Calu3 (cell line): ENCODE measurements at regions not wholly inside any gene's neighbourhood (a gene's known extent, or its start where the extent isn't known, plus 50 kb on each side); places are given as distances from the start of the nearest gene placed in this dataset.

ENCODE experiments used
- BruUV-seq: library from RNA; stranded (reverse); fragments of 400-500 nt; replicated peaks from 2 replicates; lab custom pipeline; 2021; lab: Mats Ljungman, UMichigan
- CTCF ChIA-PET: fragments of 300-600 bp; sonication (Branson Sonifier 250); formaldehyde crosslinking; loops from one replicate; lab custom pipeline; 2022; ENCODE audit warnings: antibody characterized with exemption; lab: Charles Lee
- DNase-seq: peaks from one replicate; pipeline ENCODE4 v3.0.0; 2022
- H3K27ac Mint-ChIP-seq: one replicate; pipeline ENCODE4 v1.8.0; 2022; ENCODE audit warnings: mixed read lengths; ENCODE audit not compliant: unreplicated experiment
- H3K27me3 Mint-ChIP-seq: one replicate; pipeline ENCODE4 v1.8.0; 2022; ENCODE audit warnings: mixed read lengths; ENCODE audit not compliant: unreplicated experiment
- H3K36me3 Mint-ChIP-seq: one replicate; pipeline ENCODE4 v1.8.0; 2022; ENCODE audit warnings: mild to moderate bottlenecking, moderate library complexity, mixed read lengths; ENCODE audit not compliant: insufficient read depth, unreplicated experiment
- H3K4me1 Mint-ChIP-seq: one replicate; pipeline ENCODE4 v1.8.0; 2022; ENCODE audit warnings: mild to moderate bottlenecking, low read depth, mixed read lengths; ENCODE audit not compliant: unreplicated experiment
- H3K4me3 Mint-ChIP-seq: one replicate; pipeline ENCODE4 v1.8.0; 2022; ENCODE audit warnings: mild to moderate bottlenecking, low read depth, moderate library complexity, mixed read lengths; ENCODE audit not compliant: unreplicated experiment
- H3K9me3 Mint-ChIP-seq: one replicate; pipeline ENCODE4 v1.8.0; 2022; ENCODE audit warnings: low read depth, mixed read lengths; ENCODE audit not compliant: unreplicated experiment
- CTCF ChIP-seq: fragments of 200-600 bp; IDR thresholded peaks from one replicate; pipeline ENCODE4 v1.8.0; 2022; ENCODE audit warnings: antibody characterized with exemption; ENCODE audit not compliant: unreplicated experiment
- intact Hi-C: fragments of 100-400 bp; cut with micrococcal nuclease; formaldehyde crosslinking; loops from one replicate; pipeline ENCODE4 v1.10.0; 2022; ENCODE audit not compliant: unreplicated experiment

GRCh38 chr6:168828035-168828434 is 387.1 kb downstream of the SMOC2 start:
- BruUV-seq: no TSS peak
- Mint-ChIP-seq H3K27ac (no peak overlapping the region), H3K9me3 (no peaks in the 10 kb centered on the region), H3K4me3 (no peak overlapping the region), H3K4me1 (peaks cover 9% of the 10 kb centered on the region), H3K36me3 (no peaks in the 10 kb centered on the region), H3K27me3 (no peaks in the 10 kb centered on the region)
- TF ChIP-seq CTCF: no peak
- CTCF ChIA-PET: no interaction called here
- intact Hi-C loops: no loop called here
- DNase-seq: no peak

GRCh38 chr6:168827586-168827871 is 386.5 kb downstream of the SMOC2 start:
- Mint-ChIP-seq H3K27me3 (no peaks in the 10 kb centered on the region), H3K4me1 (peaks cover 9% of the 10 kb centered on the region), H3K36me3 (no peaks in the 10 kb centered on the region), H3K4me3 (no peak overlapping the region), H3K27ac (no peak overlapping the region), H3K9me3 (no peaks in the 10 kb centered on the region)
- CTCF ChIA-PET: no interaction called here
- no TSS peak for BruUV-seq
- intact Hi-C loops: no loop called here
- no peak for DNase-seq
- TF ChIP-seq CTCF: no peak

- no peak for TF ChIP-seq CTCF
- intact Hi-C loops: no loop called here
- Mint-ChIP-seq H3K36me3 (no peaks in the 10 kb centered on the region), H3K27me3 (no peaks in the 10 kb centered on the region), H3K9me3 (no peaks in the 10 kb centered on the region), H3K27ac (no peak overlapping the region), H3K4me3 (no peak overlapping the region), H3K4me1 (peaks cover 9% of the 10 kb centered on the region)
- CTCF ChIA-PET: no interaction called here
- no TSS peak for BruUV-seq
- DNase-seq: no peak
Measured at GRCh38 chr6:168826726-168827585, 386.0 kb downstream of the SMOC2 start.

- Mint-ChIP-seq H3K4me1 (peaks cover 9% of the 10 kb centered on the region), H3K27ac (no peak overlapping the region), H3K4me3 (no peak overlapping the region), H3K27me3 (no peaks in the 10 kb centered on the region), H3K9me3 (no peaks in the 10 kb centered on the region), H3K36me3 (no peaks in the 10 kb centered on the region)
- no peak for DNase-seq
- TF ChIP-seq CTCF: no peak
- BruUV-seq: no TSS peak
- CTCF ChIA-PET: no interaction called here
- intact Hi-C loops: no loop called here
Measured at GRCh38 chr6:168826078-168826390, 385.1 kb downstream of the SMOC2 start.
